ENCODE measurements at regions not wholly inside any gene's neighbourhood (a gene's known extent, or its start where the extent isn't known, plus 50 kb on each side); places are given as distances from the start of the nearest gene placed in this dataset.

DNA sequence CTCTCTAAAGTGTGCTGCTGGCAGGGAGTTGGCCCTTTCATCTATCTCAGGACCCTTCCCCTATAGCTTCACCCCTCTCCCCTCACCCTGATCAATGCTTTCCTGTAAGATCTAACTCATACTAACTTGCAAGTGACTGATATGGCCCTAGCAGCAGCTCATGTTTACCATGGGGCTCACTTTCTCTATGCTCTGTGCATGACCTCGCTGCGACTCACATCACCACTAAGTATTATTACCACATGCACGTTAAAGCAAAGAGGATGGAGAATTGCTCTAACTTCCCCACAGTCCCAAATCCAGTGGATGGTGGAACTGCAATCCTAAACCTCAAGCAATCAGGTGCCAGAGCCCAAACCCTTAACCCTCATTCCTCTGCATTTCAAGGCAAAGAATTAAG lies 626.6 kb downstream of the MID1IP1 start:
- TF ChIP-seq YY1 (IDR thresholded peaks at IDR 0.05; ENCODE audit: insufficient read depth, insufficient read length), result no peak
- no peak for TF ChIP-seq SUZ12 (IDR thresholded peaks at IDR 0.05; ENCODE audit: extremely low read depth, insufficient read depth, insufficient read length)
- no peak for TF ChIP-seq ZNF274 (IDR thresholded peaks at IDR 0.05; ENCODE audit: low read depth, low read length)

Measured in NT2/D1 (cell line).